Stimulated activated CD8-positive, alpha-beta memory T cell treated with anti-CD3 and anti-CD28 coated beads, Interleukin-15, amount 100 ng/mL, for 24 hours (primary cell): ENCODE measurements at regions not wholly inside any gene's neighbourhood (a gene's known extent, or its start where the extent isn't known, plus 50 kb on each side); places are given as distances from the start of the nearest gene placed in this dataset.
"Not testable (repeated sequence)": the region's sequence is repeated elsewhere in the genome, so short reads cannot be mapped to it uniquely, and the experiment has no call there.

ENCODE experiments used
- DNase-seq: peaks from one replicate; pipeline ENCODE4 v3.0.0-alpha.2; 2020; ENCODE audit warnings: low read depth

DNA sequence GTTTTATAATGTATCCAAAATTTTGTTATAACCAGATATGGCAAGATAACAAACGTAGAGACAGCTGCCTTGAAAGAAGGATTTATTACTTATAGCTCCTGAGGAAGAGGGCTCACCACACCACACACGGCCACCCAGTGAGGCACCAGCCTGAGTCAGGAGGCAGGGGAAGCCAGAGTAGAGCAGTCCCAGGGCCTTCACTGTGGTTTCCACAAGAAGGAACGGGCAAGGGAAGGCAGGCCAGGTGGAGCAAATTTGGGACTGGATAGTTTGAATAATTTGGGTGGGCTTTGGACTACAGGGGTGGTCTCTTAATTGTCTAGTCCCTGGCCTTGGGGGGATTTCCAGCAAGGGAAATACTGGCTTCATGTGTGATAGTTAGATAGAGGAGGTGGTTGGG is 72.5 kb downstream of the RRAGC start:
- DNase-seq, result no peak

DNA sequence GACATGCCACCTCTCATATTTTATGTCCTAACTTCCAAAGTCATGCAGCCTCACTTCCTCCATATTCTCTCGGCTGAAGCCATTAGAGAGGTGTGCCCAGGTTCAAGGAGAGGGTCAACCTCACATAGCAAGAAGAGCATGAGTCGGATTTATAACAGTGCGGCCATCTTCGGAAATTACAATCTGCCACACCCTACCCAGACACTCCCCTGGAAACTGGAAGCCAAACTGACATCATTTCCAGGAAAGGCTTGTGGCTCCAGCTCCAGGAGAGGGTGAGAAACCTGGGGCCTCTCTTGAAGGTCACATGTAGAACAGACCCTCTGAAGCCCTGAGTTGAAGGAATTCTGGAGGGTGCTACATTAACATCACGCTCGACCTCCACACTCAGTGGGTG is 73.5 kb downstream of the RRAGC start:
- DNase-seq, result no peak

DNA sequence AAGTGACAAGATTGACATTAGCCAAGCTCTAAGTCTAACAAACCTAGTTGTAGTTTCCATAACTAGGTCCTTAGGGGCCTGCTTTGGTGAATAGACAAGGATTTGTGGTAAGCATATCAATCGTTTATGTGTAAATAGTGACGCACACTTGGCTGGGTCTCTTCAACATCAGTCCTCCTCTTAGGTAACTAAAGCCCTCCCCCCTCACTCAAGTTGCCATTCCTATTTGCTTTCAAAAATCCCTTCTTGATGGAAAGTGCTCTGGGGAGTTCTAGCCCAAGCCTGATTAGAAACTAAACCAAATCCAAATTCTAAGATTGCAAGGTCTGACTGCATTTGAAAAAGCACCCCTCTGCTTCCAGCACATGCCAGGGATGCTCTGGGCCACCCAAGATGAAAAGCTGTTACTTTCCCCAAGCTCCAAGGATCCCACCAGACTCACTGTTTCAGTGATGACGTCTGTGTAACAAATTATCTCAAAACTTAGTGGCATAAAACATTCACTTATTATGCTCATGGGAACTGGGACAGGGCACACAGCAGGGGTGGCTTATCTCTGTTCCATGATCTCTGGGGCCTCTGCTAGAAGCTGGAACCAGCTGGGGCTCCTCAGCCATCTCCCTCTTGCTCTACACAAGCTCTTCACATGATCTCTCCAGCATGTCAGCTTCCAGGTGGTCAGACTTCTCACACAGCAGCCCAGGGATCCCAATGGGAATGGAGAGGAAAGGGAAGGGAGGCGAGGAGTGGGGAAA is 74.1 kb downstream of the RRAGC start:
- no peak for DNase-seq

DNA sequence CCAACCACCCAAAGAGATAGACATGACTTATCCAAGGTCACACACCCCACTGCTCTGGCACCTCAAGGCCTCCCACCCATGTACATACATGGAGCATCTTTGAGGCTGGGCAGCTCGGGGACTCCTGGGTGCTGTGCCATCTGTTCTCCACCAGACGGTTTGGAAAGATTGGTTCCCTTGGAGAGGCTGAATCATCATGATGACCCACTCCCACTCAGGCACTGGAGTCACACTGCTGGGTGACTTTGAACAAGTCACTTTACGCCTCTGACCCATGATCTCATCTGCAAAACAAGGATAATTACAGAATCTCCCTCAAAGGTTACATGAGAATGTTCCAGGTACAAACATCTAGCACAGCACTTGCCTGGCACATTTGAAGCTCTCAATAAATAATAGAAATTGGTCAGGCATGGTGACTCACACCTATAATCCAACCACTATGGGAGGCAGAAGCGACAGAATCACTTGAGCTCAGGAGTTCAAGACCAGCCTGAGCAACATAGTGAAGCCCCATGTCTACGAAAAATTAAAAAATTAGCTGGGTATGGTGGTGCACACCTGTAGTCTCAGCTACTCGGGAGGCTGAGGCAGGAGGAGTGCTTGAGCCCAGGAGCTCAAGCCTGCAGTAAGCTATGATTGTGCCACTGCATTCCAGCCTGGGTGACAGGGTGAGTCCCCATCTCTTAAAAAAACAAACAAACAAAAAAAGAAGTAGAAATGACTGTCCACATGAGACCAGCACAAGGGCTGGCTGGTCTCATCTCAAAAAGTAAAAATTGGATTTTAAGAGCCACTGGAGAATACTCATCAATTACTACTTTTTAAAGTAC is 74.9 kb downstream of the RRAGC start:
- no peak for DNase-seq

GRCh38 chr1:38783640-38784229 is 75.8 kb downstream of the RRAGC start:
- DNase-seq, result no peak

- no peak for DNase-seq
Measured at GRCh38 chr1:38781872-38782617, 77.5 kb downstream of the RRAGC start.

GRCh38 chr1:38780133-38780532 is 79.4 kb downstream of the RRAGC start:
- no peak for DNase-seq

- DNase-seq, result no peak
Measured at GRCh38 chr1:38779491-38779890, 80.1 kb downstream of the RRAGC start.

DNA sequence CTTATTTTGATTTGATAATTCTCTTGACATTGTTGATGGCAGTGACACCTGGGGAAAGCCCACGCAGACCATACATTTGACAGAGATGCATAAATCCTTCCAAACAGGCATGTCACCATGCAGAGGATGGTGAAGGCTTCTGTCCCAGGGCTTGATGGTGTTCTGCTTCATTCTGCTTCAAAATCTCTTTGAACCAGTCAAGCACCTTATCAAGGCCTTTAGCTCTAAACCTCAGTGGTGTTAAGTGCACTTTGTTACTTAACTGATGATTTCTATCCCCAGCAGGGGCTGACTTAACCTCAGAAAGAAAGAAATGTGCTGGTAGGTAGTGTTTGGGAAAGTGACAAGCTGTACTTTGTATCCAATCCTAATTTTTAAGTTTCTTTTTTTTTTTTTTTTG is 81.1 kb downstream of the RRAGC start:
- no peak for DNase-seq

GRCh38 chr1:38778051-38778450 is 81.5 kb downstream of the RRAGC start:
- no peak for DNase-seq

- DNase-seq, result no peak
Measured at GRCh38 chr1:38777464-38777957, 82.1 kb downstream of the RRAGC start.

DNA sequence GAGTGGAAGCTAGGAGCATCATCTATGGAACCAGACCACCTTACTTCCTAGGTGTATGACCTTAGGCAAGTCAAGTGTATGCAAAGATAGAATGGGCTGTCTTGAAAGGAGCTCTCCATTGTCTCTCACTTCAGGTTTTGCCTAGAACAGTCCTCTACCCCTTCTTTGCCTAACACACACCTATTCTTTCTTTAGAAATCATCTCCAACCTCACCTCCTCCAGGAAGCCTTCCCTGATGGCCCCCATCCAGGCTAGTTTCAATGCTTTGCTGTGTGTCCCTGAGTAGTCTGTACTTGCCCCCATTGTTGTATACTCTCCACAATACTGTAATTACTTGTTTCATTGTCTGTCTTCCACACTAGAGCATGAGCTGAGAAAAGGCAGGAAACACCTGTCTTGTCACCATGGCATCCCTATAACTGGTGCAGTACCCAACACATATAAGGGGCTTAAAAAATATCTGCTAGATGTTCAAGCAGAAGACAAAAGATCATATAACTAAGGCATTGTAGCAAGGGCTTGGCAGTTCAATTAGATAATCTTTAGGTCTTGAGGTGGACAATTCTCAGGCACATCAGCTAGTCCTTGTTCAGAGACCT is 83.0 kb downstream of the RRAGC start:
- no peak for DNase-seq

DNA sequence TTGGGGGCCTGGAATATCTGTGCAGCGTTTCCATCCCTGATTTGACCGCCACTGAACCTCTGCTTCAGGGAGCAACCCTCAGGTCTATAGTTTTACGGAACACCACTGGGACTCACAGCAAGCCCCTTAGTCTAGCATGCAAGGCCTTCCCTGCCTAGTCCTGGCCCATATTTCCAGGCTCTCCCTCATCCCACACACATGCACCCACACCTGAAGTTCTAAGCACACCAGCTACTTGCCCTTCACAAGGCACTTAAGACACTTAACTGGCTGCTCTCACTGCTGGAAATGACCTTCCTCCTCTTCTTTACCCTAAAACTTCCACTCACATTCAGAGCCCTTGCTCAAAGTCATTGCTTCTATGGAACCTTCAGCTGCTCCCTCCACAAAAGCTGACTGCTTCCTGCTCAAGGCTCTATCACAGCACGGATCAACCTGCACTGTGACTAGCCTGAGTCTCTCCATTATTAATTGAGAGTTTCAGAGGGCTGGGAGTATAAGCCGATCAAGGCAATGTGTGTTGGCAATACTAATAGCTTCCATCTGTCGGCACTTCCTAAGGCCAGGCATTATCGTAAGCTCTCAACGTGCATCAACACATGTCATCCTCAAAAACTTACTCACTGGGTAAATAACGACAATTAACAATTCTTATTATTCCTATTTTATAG is 84.3 kb downstream of the RRAGC start:
- no peak for DNase-seq

GRCh38 chr1:38773483-38773882 is 86.1 kb downstream of the RRAGC start:
- no peak for DNase-seq

- DNase-seq, result no peak
Measured at GRCh38 chr1:38772953-38773352, 86.6 kb downstream of the RRAGC start.

GRCh38 chr1:38772026-38772425 is 87.5 kb downstream of the RRAGC start:
- DNase-seq, result no peak

DNA sequence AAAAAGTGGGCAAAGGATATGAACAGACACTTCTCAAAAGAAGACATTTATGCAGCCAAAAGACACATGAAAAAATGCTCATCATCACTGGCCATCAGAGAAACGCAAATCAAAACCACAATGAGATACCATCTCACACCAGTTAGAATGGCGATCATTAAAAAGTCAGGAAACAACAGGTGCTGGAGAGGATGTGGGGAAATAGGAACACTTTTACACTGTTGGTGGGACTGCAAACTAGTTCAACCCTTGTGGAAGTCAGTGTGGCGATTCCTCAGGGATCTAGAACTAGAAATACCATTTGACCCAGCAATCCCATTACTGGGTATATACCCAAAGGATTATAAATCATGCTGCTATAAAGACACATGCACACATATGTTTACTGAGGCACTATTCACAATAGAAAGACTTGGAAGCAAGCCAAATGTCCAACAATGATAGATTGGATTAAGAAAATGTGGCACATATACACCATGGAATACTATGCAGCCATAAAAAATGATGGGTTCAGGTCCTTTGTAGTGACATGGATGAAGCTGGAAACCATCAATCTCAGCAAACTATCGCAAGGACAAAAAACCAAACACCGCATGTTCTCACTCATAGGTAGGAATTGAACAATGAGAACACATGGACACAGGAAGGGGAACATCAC is 88.9 kb downstream of the RRAGC start:
- DNase-seq, result not testable (repeated sequence)

- no peak for DNase-seq
Measured at GRCh38 chr1:38766125-38766524, 93.4 kb downstream of the RRAGC start.

- DNase-seq, result no peak
Measured at GRCh38 chr1:38763121-38763520, 96.5 kb downstream of the RRAGC start.

GRCh38 chr1:38760562-38760961 is 99.0 kb downstream of the RRAGC start:
- DNase-seq, result no peak

- no peak for DNase-seq
Measured at GRCh38 chr1:38758820-38759219, 100.8 kb downstream of the RRAGC start.
